ENCODE measurements at regions not wholly inside any gene's neighbourhood (a gene's known extent, or its start where the extent isn't known, plus 50 kb on each side); places are given as distances from the start of the nearest gene placed in this dataset.

GRCh38 chr2:236348279-236348678 is 84.1 kb upstream of the ASB18 start:
- H3K4me3 ChIP-seq (ENCODE audit: low read length), result no peak overlapping the region
- intact Hi-C loops (cut with micrococcal nuclease), result no loop called here
- no peaks in the 10 kb centered on the region for H3F3A ChIP-seq (ENCODE audit: low read length, unreplicated experiment)
- DNase-seq (no peak), ATAC-seq (no peak)
- H3K4me1 ChIP-seq (ENCODE audit: insufficient read depth, low read length), result no peaks in the 10 kb centered on the region
- no peaks in the 10 kb centered on the region for H3K79me2 ChIP-seq (ENCODE audit: low read length)
- no peaks in the 10 kb centered on the region for H4K20me1 ChIP-seq (ENCODE audit: low read length)
- no peaks in the 10 kb centered on the region for H3K9me2 ChIP-seq (replicated peaks; ENCODE audit: low read length)
- BruUV-seq (replicated peaks), result no TSS peak
- H3K9me3 ChIP-seq (ENCODE audit: low read length), result no peaks in the 10 kb centered on the region
- H3K9ac ChIP-seq (ENCODE audit: low read length), result no peak overlapping the region
- H3K27me3 ChIP-seq (ENCODE audit: low read length), result no peaks in the 10 kb centered on the region
- ChIA-PET POLR2A (ENCODE audit: unreplicated experiment) (no interaction called here), CTCF (no interaction called here)
- no peak overlapping the region for H2AFZ ChIP-seq (ENCODE audit: low read length)
- no peak overlapping the region for H3K4me2 ChIP-seq (ENCODE audit: low read length)
- H3K27ac ChIP-seq (ENCODE audit: low read length), result no peak overlapping the region
- H3K36me3 ChIP-seq (ENCODE audit: low read depth, low read length), result no peaks in the 10 kb centered on the region
- TF ChIP-seq EZH2 (IDR thresholded peaks at IDR 0.05; ENCODE audit: low read length, unreplicated experiment) (no peak), CTCF (conservative IDR thresholded peaks at IDR 0.05; ENCODE audit: low read depth, low read length) (no peak), EZH2phosphoT487 (IDR thresholded peaks at IDR 0.05; ENCODE audit: borderline replicate concordance, low read length) (no peak)

- H4K20me1 ChIP-seq (ENCODE audit: low read length), result no peaks in the 10 kb centered on the region
- BruUV-seq (replicated peaks), result no TSS peak
- ChIA-PET CTCF (no interaction called here), POLR2A (ENCODE audit: unreplicated experiment) (no interaction called here)
- no peaks in the 10 kb centered on the region for H3K27me3 ChIP-seq (ENCODE audit: low read length)
- H3K36me3 ChIP-seq (ENCODE audit: low read depth, low read length), result no peaks in the 10 kb centered on the region
- no peak overlapping the region for H3K4me3 ChIP-seq (ENCODE audit: low read length)
- no peaks in the 10 kb centered on the region for H3K9me3 ChIP-seq (ENCODE audit: low read length)
- ATAC-seq, result no peak
- no peaks in the 10 kb centered on the region for H3K4me1 ChIP-seq (ENCODE audit: insufficient read depth, low read length)
- no peak overlapping the region for H2AFZ ChIP-seq (ENCODE audit: low read length)
- no peak for DNase-seq
- H3K27ac ChIP-seq (ENCODE audit: low read length), result no peak overlapping the region
- no peak overlapping the region for H3K9ac ChIP-seq (ENCODE audit: low read length)
- intact Hi-C loops (cut with micrococcal nuclease), result no loop called here
- H3K4me2 ChIP-seq (ENCODE audit: low read length), result no peak overlapping the region
- H3F3A ChIP-seq (ENCODE audit: low read length, unreplicated experiment), result no peaks in the 10 kb centered on the region
- no peaks in the 10 kb centered on the region for H3K9me2 ChIP-seq (replicated peaks; ENCODE audit: low read length)
- TF ChIP-seq EZH2phosphoT487 (IDR thresholded peaks at IDR 0.05; ENCODE audit: borderline replicate concordance, low read length) (no peak), CTCF (conservative IDR thresholded peaks at IDR 0.05; ENCODE audit: low read depth, low read length) (no peak), EZH2 (IDR thresholded peaks at IDR 0.05; ENCODE audit: low read length, unreplicated experiment) (no peak)
- H3K79me2 ChIP-seq (ENCODE audit: low read length), result no peaks in the 10 kb centered on the region
Measured at GRCh38 chr2:236348976-236349375, 84.8 kb upstream of the ASB18 start.

GRCh38 chr2:236350426-236350825 is 86.2 kb upstream of the ASB18 start:
- H3K4me2 ChIP-seq (ENCODE audit: low read length), result no peak overlapping the region
- no peak overlapping the region for H3K27ac ChIP-seq (ENCODE audit: low read length)
- H3K9me2 ChIP-seq (replicated peaks; ENCODE audit: low read length), result no peaks in the 10 kb centered on the region
- no peak overlapping the region for H3K9ac ChIP-seq (ENCODE audit: low read length)
- no peaks in the 10 kb centered on the region for H3K79me2 ChIP-seq (ENCODE audit: low read length)
- no peak for ATAC-seq
- H3F3A ChIP-seq (ENCODE audit: low read length, unreplicated experiment), result no peaks in the 10 kb centered on the region
- H4K20me1 ChIP-seq (ENCODE audit: low read length), result no peaks in the 10 kb centered on the region
- no peak overlapping the region for H3K4me3 ChIP-seq (ENCODE audit: low read length)
- no peaks in the 10 kb centered on the region for H3K36me3 ChIP-seq (ENCODE audit: low read depth, low read length)
- ChIA-PET CTCF (no interaction called here), POLR2A (ENCODE audit: unreplicated experiment) (no interaction called here)
- TF ChIP-seq CTCF (conservative IDR thresholded peaks at IDR 0.05; ENCODE audit: low read depth, low read length) (no peak), EZH2phosphoT487 (IDR thresholded peaks at IDR 0.05; ENCODE audit: borderline replicate concordance, low read length) (no peak), EZH2 (IDR thresholded peaks at IDR 0.05; ENCODE audit: low read length, unreplicated experiment) (no peak)
- intact Hi-C loops (cut with micrococcal nuclease), result no loop called here
- H3K9me3 ChIP-seq (ENCODE audit: low read length), result no peaks in the 10 kb centered on the region
- H3K27me3 ChIP-seq (ENCODE audit: low read length), result no peaks in the 10 kb centered on the region
- no peak for DNase-seq
- H3K4me1 ChIP-seq (ENCODE audit: insufficient read depth, low read length), result no peaks in the 10 kb centered on the region
- BruUV-seq (replicated peaks), result no TSS peak
- H2AFZ ChIP-seq (ENCODE audit: low read length), result no peak overlapping the region

All from PC-3 (cell line).